SK-N-DZ (cell line): ENCODE measurements at regions not wholly inside any gene's neighbourhood (a gene's known extent, or its start where the extent isn't known, plus 50 kb on each side); places are given as distances from the start of the nearest gene placed in this dataset.
"Not testable (repeated sequence)": the region's sequence is repeated elsewhere in the genome, so short reads cannot be mapped to it uniquely, and the experiment has no call there.

Source experiments
- DNase-seq: peaks from one replicate; pipeline ENCODE4 v3.0.0-alpha.2; 2015; ENCODE audit warnings: low spot score

DNA sequence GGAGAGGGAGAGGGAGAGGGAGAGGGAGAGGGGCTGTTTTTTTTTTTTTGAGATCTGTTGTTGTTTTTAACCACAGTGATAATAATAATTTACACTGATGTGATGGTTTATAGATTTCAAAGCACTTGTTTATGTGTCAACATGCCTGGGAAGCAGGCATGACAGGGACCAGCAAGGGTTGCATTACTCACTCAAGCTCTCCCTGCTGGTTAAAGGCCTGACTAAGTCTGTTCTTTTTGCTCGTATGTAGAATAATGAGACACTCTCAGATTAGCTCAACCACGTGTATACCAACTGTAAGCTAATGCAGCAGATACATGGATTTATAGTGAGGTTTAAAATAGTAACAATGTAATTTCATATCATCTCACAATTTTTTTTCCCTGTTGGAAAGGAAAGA, 134.6 kb upstream of the BOD1L1 start:
- no peak for DNase-seq

DNA sequence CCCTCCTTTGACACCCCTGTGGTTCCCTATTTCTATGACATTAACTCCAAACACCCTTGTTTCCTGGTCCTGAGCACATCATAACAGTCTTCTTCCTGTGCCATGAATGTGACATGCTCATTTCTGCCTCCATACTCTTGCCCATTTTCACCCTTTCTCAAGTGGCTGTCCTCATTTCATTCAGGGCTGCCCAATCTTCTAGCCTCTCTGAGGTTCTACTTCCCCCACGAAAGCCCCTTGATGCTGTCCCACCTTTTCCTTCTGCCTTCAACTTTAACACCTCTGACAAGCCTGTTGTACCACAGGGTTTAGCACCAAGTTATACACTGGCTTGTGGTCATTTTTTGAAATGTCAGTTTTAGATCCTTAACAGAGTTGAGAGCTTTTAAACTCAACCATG, 136.2 kb upstream of the BOD1L1 start:
- DNase-seq = no peak

GRCh38 chr4:13765539-13765938, 138.0 kb upstream of the BOD1L1 start:
- no peak for DNase-seq

- DNase-seq = no peak
These were observed 139.4 kb upstream of the BOD1L1 start for GRCh38 chr4:13766761-13767540.

DNA sequence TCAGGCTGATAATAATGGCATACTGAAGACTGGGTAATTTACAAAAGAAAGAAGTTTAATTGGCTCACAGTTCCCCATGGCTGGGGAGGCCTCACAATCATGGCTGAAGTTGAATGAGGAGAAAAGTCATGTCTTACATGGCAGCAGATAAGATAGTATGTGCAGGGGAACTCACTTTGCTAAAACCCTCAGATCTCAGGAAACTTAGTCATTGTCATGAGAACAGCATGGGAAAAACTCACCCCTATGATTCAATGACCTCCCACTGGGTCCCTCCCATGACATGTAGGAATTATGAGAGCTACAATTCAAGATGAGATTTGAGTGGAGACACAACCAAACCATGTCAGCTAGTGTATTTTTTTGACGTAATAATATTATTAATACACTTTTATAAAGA, 149.8 kb upstream of the BOD1L1 start:
- no peak for DNase-seq

GRCh38 chr4:13778367-13778766, 150.8 kb upstream of the BOD1L1 start:
- DNase-seq = no peak

DNA sequence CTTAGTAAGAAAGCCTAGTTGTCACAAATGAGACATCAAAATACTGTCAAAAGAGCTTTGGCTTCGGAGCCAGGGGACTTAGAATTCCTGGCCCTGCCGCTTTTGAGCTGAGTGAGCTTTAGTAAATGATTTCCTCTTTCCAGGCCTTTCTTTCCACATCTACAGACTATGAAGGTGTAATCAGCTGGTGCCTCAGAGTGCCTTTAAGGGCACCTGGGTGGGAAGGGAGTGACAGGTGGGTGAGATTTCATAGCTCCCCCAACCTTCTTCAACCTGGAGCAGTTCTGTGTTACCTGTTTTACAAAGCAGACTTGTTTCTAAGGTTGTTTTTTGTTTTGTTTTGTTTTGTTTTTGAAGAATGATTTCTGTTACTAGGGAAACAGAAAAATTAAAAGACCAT, 154.7 kb upstream of the BOD1L1 start:
- DNase-seq = no peak

GRCh38 chr4:13783800-13784411, 156.4 kb upstream of the BOD1L1 start:
- DNase-seq = no peak

DNA sequence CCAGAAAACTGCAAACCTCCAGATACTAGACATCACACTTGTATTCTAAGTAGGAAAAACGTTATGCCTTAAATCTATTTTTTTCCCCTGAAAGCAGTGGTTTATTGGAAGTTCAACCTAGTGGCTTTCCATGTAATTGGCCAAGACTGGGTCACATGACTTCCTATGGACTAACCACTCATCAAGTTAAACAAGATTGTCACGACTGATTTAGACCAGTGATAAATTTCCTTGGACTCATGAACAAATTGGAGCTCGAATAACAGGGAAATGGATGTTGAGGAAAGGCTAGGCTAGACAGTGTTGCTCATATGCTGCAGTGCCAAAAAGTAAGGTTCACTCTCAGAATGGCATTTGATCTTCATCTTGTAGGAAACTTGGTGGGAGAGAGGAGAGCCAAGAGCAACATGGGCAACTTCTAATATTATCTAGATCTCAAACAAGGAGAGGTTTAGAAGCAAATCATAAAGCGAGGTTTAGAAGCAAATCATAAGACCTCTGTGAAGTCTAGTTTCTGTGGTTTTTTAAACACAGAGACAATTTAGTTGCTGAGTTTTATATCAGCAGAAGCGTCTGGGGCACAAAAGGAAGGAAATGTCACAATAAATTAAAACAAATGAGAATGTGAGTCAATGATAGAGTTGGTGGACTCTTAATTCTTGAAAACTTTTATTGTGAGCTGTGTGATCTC, 165.6 kb upstream of the BOD1L1 start:
- no peak for DNase-seq

DNA sequence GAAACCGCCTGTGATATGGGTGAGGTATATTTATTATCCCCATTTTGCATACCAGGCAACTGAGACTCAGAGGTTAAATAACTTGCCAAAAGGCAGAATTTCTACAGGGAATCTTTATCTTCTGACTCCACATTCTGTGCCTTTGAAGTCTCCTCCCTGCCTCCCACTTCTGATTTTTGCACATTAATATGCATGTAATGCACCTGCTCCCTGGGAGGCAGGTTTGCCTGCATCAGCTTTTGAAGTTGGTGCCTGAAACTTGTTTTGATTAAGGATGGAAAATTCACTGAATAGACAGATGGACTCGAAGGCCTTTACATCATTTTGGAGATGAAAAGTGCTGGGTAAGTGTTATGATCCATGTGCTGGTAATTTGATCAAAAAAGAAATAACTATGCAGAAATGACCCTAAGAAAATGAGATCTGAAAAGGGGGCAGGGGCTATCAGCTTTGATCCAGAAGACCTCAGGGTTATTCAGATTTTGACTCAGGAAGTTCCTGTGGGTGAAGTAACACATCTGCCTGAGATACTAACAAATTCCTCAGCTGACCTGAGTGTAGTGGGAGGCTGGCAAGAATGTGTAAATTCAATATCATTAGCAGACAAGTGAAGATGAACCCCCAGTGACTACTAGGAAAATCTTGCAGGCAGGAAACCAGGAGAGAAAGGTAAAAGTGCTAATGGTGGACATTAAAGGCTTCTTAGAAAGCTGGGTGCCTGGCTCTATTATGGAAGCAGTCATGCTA, 167.5 kb upstream of the BOD1L1 start:
- DNase-seq = no peak

GRCh38 chr4:13797061-13797460, 169.5 kb upstream of the BOD1L1 start:
- no peak for DNase-seq

DNA sequence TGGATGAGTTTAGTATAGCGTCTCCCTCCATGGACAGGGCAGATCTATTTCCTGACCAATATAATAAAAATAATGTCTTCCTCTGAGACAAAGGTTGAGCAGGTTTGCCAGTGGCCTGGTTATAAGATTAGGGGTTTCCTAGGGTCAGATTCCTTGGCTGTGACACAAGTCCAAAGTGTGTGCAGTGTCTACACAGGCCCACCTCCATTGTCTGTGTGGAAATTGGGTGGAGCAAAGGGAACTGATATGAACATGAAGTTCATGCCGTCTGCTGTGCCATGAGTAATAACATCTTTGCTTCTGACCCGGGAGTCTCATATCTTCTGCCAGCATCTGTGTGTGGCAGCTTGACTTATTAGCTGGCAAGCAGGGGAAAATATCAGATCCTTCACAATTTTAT, 187.7 kb upstream of the BOD1L1 start:
- DNase-seq = no peak

GRCh38 chr4:13816472-13816871, 188.9 kb upstream of the BOD1L1 start:
- DNase-seq = no peak

- peak; percentile 38 for DNase-seq
These were observed 194.0 kb upstream of the BOD1L1 start for GRCh38 chr4:13821522-13821921.

GRCh38 chr4:13825822-13826221, 198.3 kb upstream of the BOD1L1 start:
- DNase-seq = not testable (repeated sequence)

GRCh38 chr4:13829457-13829856, 201.9 kb upstream of the BOD1L1 start:
- no peak for DNase-seq

DNA sequence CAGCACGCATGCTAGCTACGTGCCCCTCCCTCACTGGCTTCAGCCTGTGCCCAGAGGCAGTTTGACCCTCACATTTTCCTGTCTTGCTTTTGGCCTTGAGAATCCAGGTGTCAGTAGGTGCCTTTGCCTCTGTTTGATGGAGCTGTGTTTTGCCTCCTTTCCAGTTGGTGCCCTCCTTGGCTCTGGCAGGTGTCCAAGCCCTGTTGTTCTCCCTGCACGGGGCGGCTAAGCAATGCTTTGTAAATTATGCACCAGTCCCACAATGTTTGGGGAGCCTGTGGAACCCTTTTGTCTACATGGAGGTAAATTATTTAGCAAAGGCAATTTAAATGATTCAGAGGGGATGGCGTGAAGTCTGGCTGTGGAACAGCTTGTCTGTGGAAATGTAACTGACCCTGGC, 202.9 kb upstream of the BOD1L1 start:
- no peak for DNase-seq

DNA sequence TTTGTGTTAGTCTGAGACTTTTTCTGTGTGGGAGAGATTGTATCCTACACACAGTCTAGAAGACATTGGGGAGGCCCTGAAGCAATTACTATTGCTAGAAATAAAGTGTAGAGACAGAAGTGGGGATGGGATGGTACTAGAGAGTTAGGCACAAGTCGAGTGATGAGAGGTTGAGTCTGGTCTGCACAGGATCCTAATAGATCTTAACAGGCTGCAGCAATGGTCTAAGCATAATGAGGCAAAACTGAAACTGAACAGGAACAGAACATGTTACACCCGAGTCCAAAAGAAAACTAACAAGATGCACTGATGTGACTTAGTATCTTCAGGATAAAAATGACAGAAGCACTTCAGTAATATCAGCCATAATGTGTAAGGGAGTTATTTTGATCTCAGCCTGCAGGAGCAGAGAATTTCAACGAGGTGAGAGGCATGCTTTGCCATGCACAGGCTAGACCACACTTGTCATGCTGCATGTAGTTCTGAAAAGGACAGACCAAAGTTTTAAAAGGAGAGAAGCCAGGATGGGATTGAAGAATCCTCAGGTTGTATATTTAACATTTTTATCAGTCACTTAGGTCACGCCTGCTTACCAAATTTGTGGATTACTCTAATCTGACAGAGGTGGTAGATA, 205.8 kb upstream of the BOD1L1 start:
- DNase-seq = no peak

DNA sequence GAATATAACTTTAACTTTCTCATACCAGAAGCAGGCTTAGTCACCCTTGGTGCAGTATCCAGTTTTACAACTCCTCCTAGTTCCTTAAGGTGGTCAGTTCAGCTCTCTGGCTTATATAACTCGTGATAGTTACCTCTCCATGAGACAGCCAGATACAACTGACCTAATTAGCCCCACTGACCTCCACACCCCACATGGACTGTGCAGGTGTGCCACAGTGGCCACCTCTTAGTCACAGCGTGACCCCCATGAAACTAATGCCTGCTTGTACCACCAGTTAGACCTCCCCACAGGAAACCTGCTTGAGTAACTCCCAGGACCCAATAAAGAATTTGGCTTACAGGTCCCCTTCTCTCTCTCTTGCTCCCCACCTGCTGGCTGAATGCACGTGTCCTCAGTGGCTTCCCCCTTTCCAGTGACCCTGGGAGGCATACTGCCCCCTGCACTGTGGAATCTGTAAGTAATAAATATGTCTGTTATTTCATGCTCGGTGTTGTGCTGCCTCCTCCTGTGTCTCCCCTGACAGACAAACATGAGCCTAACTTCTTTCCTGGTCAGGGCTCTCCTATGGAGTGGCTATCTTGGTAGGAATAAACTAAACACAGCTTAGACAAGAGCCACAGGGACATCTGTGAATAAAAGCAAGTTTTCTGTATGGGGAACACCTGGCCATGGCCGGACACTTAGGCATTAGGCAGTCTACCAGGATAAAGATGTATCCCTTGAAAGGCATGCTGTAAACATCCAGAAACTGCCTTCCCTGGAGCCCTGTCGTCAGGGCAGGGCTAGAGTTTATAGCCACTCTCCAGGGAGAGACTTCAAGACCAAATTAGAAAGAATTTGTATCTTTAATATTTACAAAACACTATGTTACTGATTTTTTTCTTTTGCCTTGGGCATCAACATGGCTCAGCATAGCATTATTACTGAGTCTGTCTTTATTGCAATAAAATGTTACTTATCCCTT, 209.7 kb upstream of the BOD1L1 start:
- DNase-seq = no peak

DNA sequence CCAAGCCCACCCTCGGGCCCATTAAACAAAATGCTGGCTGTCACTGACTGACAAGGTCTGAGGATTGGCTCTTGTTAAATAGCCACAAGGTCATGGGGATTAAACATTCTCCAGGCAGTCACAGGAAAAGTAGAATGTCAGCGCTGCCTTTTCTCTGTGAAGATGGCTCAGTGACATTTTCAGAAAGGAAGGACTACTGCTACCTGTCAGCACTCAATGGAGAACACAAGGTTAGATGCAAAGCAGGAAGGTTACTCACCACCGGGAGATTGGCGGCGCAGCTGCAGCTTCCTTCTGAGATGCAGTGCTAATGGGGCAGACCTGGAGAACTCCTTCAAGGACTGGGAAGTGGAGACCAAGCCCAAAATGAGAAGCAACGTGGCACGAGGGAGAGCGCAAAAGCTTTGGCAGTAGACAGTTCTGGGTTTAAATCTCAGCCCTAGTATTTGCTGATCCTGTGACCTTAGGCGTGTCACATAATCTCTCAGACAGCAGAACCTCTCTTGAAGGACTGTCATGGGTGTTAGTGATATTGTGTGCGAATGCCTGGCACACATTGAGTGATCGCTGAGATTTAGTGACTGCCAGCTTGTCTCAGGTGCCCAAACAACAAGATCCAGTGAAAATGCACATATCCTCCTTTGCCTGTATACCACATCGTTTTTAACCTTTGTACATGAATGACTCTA, 213.1 kb upstream of the BOD1L1 start:
- DNase-seq = no peak
